ENCODE measurements at regions not wholly inside any gene's neighbourhood (a gene's known extent, or its start where the extent isn't known, plus 50 kb on each side); places are given as distances from the start of the nearest gene placed in this dataset.
"Not testable (repeated sequence)": the region's sequence is repeated elsewhere in the genome, so short reads cannot be mapped to it uniquely, and the experiment has no call there.

- TF ChIP-seq, protein P1, sequence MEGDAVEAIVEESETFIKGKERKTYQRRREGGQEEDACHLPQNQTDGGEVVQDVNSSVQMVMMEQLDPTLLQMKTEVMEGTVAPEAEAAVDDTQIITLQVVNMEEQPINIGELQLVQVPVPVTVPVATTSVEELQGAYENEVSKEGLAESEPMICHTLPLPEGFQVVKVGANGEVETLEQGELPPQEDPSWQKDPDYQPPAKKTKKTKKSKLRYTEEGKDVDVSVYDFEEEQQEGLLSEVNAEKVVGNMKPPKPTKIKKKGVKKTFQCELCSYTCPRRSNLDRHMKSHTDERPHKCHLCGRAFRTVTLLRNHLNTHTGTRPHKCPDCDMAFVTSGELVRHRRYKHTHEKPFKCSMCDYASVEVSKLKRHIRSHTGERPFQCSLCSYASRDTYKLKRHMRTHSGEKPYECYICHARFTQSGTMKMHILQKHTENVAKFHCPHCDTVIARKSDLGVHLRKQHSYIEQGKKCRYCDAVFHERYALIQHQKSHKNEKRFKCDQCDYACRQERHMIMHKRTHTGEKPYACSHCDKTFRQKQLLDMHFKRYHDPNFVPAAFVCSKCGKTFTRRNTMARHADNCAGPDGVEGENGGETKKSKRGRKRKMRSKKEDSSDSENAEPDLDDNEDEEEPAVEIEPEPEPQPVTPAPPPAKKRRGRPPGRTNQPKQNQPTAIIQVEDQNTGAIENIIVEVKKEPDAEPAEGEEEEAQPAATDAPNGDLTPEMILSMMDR (IDR thresholded peaks at IDR 0.05): not testable (repeated sequence)
- not testable (repeated sequence) for TF ChIP-seq POLR2A (IDR thresholded peaks at IDR 0.05)
These were observed 1673.5 kb downstream of the SPATA31A7 start for GRCh38 chr9:62863319-62863718.

Measured in testis (tissue), 2 donors.